Testis (tissue), 2 donors: ENCODE measurements at regions not wholly inside any gene's neighbourhood (a gene's known extent, or its start where the extent isn't known, plus 50 kb on each side); places are given as distances from the start of the nearest gene placed in this dataset.

Source experiments
- POLR2A ChIP-seq: fragments of 450-650 bp; IDR thresholded peaks from one replicate; pipeline ENCODE4 v1.6.1; 2017; ENCODE audit warnings: antibody characterized with exemption, mild to moderate bottlenecking, moderate library complexity
- TF ChIP-seq, protein P1 (sequence below), 3 experiments: fragments of 450-650 bp in 2 of 3; fragments of 200-600 bp in 1 of 3; sonication (generic) in 1 of 3; IDR thresholded peaks; one replicate each; pipeline ENCODE4 v1.5.1; 2016 to 2019; ENCODE audit warnings: antibody characterized with exemption in 3 of 3, mild to moderate bottlenecking in 2 of 3, moderate library complexity in 1 of 3

DNA sequence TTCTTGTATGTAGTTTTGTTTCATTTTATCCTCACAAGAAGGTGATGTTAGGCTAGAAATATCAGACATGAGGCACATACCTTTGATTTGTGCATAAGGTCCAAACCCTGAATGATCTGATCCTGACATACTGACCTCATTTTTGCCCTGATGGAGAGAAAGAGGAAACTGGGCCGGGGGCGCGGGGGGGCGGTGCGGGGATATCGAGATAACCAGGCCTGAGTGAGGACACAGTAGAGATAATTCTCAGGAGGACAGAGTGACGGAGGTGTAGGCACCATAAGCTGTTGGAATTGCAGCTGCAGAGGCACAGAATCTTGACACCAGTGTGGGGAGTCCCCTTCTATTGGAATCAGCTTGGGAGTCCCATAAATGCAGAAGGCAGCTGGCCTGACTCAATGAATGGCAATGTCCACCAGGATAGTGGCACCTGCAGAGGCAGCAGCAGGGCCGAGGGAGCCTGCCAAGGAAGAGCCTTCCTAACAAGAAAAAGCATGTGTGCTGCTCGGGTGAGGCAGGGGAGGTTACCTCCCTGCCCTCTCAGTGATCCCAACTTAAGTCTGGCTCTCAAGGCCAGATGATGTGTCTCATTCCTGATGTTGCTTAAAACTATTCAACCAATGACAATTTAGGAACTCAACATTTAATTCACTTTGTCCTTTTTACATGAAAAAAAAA lies 234.3 kb upstream of the MSX2 start:
- TF ChIP-seq, protein P1, sequence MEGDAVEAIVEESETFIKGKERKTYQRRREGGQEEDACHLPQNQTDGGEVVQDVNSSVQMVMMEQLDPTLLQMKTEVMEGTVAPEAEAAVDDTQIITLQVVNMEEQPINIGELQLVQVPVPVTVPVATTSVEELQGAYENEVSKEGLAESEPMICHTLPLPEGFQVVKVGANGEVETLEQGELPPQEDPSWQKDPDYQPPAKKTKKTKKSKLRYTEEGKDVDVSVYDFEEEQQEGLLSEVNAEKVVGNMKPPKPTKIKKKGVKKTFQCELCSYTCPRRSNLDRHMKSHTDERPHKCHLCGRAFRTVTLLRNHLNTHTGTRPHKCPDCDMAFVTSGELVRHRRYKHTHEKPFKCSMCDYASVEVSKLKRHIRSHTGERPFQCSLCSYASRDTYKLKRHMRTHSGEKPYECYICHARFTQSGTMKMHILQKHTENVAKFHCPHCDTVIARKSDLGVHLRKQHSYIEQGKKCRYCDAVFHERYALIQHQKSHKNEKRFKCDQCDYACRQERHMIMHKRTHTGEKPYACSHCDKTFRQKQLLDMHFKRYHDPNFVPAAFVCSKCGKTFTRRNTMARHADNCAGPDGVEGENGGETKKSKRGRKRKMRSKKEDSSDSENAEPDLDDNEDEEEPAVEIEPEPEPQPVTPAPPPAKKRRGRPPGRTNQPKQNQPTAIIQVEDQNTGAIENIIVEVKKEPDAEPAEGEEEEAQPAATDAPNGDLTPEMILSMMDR (IDR thresholded peaks at IDR 0.05): no peak
- no peak for TF ChIP-seq POLR2A
